Stimulated activated CD8-positive, alpha-beta memory T cell treated with anti-CD3 and anti-CD28 coated beads, Interleukin-4, amount 100 ng/mL, for 48 hours (primary cell): ENCODE measurements at regions not wholly inside any gene's neighbourhood (a gene's known extent, or its start where the extent isn't known, plus 50 kb on each side); places are given as distances from the start of the nearest gene placed in this dataset.

Source experiments
- DNase-seq: peaks from one replicate; pipeline ENCODE4 v3.0.0-alpha.2; 2020

DNA sequence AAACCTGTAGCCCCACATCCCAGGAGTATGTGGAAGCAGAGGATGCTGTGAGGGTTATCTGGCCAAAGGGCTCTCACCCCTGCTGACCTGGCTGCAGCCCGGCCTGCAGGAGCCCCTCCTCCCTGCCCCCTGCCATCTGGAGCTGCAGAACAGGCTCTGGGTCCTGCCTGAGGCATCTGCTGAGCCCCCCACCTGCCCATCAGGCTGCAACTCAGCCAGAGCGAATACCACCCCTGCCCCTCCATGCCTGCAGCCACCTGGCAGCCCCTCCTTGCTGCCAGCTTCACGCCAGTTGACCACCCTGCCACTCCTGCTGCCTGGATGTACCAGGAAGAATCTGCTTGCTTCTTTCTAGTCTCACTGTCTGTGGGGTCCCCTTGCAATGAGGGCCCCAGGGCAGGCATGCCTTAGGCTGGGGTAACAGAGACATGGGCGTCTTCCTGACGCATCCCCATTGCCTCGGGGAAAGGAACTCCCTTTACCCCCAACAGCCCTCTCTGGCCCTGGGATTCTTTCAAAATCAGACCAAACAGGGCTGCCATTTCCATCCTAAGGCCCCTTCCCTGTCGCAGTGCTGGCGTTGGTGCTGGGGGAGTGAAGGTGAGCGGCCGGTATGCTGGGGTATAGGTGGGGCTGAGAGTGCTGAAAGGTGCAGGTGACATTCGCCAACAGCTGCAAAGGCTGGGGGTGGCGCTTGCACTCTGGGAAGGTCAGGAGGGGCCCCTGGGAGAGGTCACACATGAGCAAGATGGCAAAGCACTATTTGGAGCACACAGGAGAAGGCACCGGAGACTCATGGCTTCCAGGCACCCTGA is 1334.6 kb downstream of the TBC1D22A start:
- no peak for DNase-seq

DNA sequence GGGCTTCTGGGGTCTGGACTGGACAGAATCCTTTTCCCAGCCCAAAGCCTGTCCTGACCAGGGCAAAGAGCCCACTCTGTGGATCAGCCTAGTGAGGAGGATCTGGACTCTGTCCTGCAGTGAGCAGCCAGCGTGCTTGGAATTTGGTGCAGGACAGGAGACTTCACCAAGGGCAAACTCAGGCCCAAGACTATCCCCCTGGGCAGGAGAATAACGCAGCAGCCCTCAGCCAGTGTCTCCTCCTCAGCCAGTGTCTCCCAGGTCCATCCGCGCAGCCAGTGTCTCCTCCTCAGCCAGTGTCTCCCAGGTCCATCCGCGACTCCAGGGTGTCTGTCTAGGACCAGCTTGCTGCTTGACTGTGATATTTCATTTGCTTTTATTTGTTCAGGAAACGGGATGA is 1334.0 kb downstream of the TBC1D22A start:
- no peak for DNase-seq

DNA sequence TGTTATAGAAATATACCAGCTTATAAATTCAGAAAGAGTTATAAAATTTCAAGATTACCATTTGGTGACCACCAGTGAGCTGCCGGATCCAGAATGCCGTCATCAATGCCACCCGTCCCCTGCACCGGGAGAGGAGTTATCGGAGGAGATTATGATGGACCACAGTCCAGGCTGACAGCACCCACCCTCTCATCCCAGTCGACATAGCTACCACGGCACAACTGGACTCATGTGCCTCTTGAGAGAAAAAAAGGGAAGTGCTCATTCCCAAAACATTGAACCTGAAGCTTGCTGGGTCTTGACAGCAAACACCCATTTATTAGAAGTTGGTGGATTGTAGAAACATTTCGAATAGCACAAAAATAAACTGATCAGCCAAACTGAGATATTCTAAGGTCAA is 1331.5 kb downstream of the TBC1D22A start:
- DNase-seq = no peak

DNA sequence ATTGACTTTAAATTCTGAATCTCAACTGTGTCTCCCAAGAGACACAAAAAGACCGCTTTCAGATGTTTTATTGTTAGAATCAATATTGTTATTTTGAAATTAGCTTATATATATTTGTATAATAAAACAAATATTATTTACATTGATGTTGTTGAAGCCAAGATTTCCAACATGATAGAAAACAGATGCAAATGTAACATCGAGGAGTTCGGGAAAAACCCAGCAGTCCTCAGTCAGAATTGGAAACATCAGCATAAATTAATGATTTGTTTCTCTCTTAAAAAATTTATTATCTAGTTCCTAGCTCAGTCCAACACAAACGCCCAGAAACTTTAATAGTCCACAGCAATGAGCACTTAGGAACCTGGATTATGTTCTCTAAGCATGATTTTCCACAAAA is 1330.4 kb downstream of the TBC1D22A start:
- no peak for DNase-seq

DNA sequence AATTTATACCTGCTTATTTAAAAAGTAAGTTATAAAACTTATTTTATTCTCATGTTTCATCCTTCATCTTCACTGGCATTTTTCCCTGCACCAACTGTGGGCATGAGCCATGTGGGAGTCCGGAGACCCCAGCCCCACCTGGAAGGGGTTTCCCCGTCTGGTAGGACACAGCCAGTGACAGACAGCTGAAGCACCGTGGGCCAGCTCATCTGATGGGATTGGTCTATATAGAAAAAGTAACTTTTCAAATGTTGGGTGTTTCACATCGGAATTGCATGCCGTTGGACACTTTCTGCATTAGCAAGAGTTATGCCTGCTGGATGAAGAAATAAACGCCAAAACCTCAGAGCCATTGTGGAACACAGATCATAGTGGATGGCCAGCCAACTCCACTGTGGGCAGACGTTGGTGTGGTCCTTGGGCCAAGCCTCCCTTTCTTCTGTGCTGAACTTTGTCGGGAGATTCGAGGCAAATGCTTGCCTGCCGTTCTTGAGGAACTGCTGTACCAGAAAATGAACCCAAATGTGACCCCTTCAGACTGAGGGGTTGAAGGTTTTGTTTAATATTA is 1329.3 kb downstream of the TBC1D22A start:
- DNase-seq = no peak

DNA sequence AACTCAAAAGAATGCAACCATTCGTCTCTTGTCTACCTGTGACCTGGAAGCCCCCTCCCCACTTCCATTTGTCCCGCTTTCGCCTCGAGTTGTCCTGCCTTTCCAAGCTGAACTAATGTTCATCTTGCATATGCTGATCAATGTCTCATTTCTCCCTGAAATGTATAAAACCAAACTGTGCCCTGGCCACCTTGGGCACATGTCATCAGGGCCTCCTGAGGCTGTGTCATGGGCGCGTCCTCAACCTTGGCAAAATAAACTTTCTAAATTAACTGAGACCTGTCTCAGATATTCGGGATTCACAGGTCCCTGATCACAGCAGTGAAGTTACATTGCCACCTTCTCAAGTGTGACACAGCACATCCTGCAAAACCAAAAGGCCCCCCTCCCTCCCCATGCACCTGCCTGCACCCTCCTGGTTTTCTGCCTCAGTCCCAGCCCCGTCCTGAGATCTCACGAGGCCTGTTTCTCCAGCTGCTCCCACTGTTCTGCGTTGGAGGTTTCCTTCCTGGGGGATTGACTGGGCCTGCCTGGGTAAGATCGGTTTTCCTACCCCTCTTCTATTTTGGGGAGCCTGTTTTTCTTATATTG is 1328.7 kb downstream of the TBC1D22A start:
- DNase-seq = no peak

DNA sequence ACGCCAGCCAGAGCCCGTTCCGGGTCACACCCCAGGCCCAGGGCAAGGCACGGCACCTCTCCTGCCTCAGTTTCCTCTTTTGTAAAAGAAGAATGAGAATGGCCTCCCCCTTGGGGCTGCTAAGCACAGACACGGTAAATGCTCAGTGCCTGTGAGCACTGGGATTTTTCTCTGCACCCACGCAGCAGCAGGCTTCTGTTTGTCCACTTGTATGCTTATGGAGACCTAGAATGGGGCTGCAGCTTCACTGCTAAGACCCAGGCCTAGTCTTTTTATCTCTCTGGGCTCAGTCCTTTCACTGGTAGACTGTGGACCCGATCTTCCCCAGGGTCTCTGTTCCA is 1327.9 kb downstream of the TBC1D22A start:
- no peak for DNase-seq

DNA sequence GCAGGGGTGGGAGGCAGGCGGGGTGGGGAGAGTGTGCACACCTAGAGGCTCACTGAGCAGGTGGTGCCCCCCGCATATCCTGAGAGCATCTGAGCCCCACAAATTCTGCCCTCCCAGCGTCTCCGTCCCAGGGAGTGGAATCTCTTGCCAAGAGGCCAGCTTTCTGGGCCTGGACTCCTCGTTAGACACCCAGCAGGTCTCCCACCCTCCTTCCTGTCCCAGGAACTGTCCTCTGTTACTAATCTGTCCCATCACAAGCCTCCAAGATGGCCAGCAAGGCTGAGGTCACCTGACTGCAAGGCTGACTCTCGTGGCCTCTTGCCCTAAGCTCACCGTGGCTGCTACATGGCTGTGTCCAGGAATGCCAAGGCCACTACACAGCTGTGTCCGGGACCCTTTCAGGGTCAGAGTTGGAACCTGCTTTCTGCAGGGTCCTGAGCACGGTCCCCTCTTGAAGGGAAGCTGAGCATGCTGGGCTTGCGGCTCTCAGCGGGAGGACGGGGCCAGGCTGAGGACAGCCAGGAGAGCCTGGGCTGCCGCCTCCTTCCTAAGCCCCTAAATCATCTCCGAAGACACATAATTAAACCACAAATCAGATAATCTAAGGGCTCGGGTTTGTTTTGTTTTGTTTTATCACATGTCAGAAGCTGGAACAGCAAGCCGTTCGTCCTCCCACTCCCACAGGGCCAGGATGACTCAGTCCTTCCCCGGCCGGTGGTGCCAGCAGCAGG is 1327.3 kb downstream of the TBC1D22A start:
- no peak for DNase-seq

DNA sequence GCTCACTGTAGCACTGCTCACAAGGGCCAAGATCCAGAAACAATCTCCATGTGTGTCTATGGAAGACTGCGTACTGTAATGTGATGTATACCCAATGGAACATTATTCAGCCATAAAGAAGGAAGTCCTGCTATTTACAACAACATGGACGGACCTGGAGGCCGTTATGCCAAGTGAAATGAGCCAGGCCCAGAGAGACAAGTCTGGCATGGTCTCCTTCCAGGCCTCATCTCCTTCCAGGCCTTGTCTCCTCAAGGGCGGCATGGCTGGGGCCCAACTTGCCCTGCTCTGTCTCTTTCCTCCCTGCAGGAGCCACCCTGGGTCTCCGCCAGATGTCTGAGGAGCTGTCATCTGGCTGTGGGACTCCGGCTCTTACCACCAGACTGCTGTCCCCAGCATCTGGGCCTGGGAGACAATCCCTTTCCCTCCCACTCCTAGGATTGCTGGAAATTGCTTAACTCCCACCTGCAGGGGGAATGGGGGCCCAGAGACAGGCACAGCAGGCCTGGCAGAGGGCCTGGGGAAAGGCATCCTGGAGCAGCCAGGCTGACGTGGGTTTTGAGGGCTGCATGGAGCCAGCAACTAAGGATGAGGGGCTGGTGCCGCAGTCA is 1326.6 kb downstream of the TBC1D22A start:
- no peak for DNase-seq

DNA sequence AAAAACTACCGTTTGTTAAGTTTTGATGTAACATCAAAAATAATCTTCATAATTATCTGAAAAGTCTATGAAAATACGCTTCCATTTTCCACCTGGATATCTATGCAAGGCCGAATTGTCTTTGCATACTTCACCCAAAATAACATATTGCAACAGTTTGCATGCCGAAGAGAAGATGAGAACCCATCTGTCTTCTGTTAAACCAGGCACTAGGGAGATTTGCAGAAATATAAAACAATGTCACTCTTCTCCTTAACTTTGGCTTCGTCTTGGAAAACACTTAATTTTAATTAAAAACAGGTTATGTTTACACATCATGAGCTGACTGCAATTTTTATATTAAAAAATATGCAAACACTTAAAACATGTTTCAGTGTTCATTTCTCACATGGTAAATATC is 1325.8 kb downstream of the TBC1D22A start:
- DNase-seq = no peak

DNA sequence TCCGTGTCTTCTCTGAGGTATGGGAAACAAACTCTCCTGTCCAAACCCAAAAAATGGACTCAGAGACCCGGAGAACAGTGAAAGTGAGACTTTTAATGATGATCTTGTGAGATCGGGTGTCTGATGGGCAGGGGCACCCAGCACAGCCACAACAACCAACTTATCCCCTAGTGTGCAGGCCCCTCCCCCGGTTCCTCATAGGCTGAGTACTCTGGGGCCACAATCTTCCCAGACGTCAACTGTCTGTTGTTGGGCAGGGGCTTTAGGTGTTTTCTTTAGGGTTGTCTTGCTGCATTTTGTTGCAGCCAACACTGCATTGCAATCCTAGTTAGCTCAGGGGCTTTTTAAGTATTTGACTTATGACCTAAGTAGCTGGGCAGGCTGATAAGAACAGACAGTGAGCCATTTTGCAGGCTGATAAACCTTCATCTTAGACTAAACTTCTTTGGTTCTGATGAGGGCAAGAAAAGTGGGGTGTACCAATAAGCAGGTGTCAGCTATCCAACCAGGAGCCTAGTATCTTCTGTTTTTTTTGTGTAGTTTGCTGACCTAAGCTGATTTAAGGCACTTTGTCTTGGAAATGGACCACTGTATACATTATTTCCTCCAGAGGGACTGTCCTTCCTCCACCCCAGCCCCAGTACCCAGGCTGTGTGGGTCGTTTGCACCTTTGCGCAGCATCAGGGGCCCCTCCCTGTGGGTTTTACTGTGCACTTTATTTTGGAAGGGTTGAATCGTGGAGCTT is 1323.6 kb downstream of the TBC1D22A start:
- no peak for DNase-seq

DNA sequence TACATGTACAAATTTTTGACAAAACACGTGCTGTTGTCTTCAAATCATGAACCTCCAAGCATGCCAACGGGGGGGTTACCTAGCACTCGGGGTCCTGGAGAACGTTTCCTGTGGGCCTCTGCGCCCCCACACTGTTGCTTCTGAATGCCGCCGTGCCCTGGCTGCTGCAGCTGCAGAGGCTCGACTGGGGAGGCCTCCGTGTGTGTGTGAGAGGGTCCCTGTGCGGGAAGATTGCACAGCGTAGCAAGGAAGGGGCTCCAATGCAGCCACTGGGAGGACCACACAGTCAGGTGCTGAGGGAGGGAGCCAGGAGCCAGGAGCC is 1322.2 kb downstream of the TBC1D22A start:
- DNase-seq = no peak

DNA sequence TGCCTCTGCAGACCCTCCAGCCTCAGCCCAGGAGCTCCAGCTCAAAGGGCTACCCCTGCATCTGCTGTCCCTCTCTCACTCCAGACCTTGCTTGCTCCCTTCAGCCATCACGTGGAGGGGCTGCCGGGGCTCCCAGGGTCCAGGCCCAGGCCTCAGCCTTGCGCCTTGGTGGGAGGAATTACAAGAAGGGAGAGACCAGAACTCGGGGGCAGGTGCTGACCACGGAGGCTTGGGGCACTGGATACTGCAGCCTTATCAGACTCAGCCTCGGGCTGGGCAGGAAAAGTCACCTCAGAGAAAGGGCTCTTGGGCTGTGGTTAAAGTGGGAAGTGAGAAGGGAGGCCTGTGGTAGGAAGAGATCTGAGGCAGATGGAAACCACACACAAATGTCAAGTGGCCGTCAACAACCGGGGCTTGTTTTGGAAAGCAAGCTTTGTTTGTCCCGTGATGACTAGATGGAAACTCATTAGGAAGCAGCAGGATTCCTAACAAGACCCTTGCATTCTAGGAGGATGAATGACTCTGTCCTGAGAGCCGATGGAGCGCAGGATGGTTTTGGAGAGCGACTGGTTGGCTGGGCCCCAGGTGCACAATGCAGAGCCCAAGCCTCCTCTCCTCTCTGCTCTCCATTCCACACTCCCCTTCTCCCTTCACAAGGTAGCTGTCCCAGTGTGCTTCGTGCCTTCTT is 1321.7 kb downstream of the TBC1D22A start:
- no peak for DNase-seq

DNA sequence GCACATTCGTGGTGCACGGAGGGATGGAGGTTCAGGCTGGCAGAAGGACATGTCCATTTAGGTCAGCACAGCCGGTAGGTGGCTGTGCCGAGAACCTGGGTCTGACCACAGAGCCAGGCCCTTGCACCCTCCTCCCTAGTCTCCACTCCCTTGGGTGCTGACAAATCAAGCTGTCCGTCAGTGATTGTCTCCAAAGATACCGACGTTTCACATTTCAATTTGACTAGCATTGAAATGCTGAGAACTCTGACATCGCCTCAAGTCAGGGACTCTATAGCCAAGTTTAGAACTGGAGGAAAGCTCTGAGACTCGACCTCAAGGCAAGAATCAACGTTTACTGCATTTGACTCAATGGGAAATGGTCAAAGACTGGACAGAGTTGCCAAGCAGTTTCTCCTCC is 1321.1 kb downstream of the TBC1D22A start:
- DNase-seq = no peak

DNA sequence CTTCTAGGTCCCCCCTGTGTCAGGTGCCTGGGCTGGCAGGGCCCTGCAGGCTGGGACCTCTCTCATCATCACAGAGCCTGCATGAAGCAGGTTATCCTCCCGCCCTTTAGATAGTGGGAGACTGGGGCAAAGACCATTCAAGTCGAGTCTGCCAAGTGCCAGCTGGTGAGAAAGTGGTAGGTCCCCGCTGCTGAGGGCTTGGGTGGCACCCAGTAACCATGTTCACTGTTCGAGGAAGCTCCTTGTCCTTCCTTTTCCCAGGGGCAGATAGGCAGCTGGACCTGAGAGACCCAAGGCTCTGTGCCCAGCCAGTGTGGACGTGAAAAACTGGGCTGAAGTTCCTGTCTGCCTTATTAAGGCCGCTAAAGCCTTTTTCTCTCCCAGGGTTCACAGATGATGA is 1319.8 kb downstream of the TBC1D22A start:
- no peak for DNase-seq

DNA sequence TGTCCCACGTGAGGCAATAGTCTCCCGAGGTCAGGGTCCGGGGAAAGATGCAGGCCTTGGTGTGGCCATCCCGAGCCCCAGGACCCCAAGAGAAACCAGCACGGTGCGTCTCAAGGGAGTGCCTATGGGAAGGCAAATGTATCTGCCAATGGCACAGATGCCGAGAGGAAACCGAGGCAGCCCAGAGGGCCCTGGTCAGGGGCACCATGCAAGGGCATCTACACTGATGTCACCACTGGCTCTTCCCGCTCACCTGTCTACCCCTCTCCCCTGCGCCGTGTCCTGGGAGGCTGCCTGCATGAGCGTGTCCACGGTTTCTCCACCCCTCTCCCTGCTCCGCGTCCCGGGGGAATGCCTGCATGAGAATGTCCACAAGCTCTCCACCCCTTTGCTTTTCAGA is 1318.8 kb downstream of the TBC1D22A start:
- DNase-seq = no peak

DNA sequence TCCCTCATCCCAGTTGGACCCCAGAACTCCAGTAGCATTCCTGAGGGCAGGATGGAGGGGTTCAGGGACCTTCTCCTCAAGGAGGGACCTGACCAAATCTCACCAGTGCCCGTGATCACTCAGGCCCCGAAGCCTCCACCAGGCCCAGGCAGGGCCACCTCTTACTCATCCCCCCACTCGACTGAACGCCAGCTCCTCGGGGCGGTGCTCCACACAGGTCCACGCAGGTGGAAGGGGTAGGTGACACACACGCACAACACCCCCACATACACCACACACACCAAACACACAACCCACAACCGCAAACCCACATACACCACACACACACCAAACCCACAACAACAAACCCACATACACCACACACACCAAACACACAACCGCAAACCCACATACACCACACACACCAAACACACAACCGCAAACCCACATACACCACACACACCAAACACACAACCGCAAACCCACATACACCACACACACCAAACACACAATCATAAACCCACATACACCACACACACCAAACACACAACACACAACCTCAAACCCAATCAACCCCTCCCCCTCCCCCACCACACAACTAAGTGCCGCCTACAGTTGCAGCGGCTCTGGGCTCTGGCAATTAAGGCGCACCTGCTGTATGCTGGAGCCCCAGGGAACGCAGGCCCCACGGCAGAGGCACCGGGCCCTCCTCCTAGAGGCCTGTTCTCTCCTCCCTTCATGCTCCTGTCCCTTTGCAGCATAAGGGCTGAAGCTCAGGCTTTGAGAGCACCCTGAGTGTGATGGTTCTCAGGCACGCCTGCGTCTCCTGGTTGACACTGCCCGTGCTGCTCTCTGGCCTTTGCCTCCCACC is 1318.1 kb downstream of the TBC1D22A start:
- no peak for DNase-seq

DNA sequence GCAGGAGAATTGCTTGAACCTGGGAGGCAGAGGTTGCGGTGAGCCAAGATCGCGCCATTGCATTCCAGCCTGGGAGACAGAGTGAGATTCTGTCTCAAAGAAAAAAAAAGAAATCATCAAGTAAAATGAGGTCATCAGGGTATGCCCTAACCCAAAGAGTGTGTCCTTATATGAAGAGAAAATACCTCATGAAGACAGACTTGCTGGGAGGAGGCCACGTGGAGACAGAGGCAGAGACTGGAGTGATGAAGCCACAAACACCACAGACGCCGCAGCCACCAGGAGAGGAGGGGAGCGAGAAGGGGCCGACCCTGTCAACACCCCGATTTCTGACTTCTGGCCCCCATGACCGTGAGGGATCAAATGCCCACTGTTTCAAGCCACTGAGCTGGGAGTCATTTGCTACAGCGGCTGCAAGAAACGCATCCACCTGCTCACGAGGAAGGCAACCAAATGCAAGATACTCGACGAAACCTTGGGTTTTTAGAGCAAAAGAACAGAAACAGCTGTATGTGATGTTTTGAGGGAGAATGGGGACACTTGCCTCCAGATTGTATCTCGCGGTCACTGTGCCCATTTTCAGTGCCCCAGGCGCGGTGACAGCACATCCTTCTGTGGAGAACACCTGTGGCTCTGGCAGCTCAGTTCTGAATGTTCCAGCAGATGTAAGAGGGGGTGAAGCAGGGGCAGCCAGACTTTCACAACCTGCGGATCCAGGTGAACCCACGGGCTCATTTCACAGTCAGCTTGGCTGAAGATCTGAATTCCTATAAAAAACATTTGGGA is 1317.2 kb downstream of the TBC1D22A start:
- no peak for DNase-seq

DNA sequence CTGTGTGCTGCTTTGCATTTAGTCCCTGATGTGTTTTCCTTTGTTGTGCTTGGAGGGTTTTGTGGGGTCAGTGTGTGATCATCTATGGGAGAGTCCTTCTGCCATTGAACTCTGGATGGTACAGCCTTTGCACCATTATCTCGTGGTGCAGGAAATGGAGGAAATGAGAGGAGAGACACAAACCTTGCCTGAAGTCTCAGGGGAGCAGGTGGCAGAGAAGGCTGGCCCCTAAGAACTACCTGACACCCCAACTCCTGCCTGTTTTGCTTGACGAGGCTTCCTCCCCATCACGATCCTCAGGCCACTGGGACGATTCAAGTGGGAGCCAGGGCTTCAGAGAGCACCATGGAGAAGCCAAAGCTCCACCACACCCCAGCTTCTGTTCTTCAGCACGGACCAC is 1316.4 kb downstream of the TBC1D22A start:
- DNase-seq = no peak

DNA sequence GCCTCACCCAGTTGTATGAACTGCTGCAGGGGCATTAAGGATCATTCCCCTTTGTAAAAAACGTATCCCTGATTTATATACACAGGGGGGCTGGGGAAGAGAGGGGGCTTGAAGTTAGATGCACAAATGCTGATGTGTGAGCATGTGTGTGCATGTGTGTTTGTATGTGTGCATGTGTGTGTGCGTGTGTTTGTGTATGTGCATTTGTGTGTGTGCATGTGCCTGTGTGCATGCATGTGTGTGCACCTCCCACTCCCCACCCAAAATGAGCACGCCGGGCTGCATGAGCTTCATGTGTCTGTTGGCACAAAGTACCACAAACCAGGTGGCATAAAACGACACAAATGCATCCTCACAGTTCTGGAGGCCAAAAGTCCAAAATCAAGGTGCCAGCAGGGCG is 1315.2 kb downstream of the TBC1D22A start:
- DNase-seq = no peak
